Thyroid gland (tissue), 4 donors: ENCODE measurements at regions not wholly inside any gene's neighbourhood (a gene's known extent, or its start where the extent isn't known, plus 50 kb on each side); places are given as distances from the start of the nearest gene placed in this dataset.

Experiments
- POLR2A ChIP-seq, 2 donors: fragments of 450-650 bp; IDR thresholded peaks; one replicate each; pipeline ENCODE4 v1.6.1; 2017; ENCODE audit warnings: antibody characterized with exemption in 2 of 2, mild to moderate bottlenecking in 2 of 2, moderate library complexity in 1 of 2
- TF ChIP-seq, protein P1 (sequence below), 6 experiments: fragments of 200-600 bp in 3 of 6; fragments of 450-650 bp in 3 of 6; sonication (generic) in 3 of 6; IDR thresholded peaks; one replicate each; pipeline ENCODE4 v1.5.1; 2016 to 2019; ENCODE audit warnings: antibody characterized with exemption in 6 of 6, mild to moderate bottlenecking in 2 of 6, inconsistent platforms in 1 of 6, moderate library complexity in 1 of 6

DNA sequence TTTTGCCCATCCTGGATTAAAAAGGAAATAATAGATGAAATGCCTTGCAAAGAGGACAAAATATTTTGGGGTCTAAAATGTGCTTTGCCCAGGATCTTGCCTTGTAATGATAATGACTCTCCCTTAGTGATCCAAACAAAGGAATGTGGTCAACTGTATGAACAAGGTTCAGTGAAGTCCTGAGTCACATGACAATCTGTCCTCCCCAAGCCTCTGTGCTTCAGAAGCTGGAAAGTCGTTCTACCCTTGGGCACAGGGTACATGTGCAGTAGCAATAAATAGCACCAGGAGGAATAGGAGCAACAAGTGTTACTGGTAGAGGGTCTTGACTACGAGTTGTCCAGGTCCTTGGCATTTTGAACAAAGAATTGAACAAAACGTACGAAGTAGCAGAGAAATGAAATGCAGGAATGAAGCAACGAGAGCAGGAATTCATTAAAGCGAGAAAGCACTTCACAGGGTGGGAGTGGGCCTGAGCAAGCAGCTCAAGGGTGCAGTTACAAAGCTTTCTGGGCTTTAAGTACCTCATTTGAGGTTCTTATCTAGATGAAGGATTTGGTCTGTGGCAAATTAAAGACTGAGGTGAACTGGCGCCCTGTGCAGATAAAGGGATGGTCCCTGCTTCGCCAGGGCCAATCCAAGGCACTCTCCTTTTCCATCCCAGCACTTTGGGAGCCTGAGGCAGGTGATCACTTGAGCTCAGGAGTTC lies 65.8 kb downstream of the RESF1 start:
- TF ChIP-seq, protein P1, sequence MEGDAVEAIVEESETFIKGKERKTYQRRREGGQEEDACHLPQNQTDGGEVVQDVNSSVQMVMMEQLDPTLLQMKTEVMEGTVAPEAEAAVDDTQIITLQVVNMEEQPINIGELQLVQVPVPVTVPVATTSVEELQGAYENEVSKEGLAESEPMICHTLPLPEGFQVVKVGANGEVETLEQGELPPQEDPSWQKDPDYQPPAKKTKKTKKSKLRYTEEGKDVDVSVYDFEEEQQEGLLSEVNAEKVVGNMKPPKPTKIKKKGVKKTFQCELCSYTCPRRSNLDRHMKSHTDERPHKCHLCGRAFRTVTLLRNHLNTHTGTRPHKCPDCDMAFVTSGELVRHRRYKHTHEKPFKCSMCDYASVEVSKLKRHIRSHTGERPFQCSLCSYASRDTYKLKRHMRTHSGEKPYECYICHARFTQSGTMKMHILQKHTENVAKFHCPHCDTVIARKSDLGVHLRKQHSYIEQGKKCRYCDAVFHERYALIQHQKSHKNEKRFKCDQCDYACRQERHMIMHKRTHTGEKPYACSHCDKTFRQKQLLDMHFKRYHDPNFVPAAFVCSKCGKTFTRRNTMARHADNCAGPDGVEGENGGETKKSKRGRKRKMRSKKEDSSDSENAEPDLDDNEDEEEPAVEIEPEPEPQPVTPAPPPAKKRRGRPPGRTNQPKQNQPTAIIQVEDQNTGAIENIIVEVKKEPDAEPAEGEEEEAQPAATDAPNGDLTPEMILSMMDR (IDR thresholded peaks at IDR 0.05): no peak
- TF ChIP-seq POLR2A (IDR thresholded peaks at IDR 0.05): no peak
